ENCODE measurements at regions not wholly inside any gene's neighbourhood (a gene's known extent, or its start where the extent isn't known, plus 50 kb on each side); places are given as distances from the start of the nearest gene placed in this dataset.
"Not testable (repeated sequence)": the region's sequence is repeated elsewhere in the genome, so short reads cannot be mapped to it uniquely, and the experiment has no call there.

GRCh38 chr11:13135385-13136271 lies 126.5 kb downstream of the RASSF10 start:
- H3K27ac ChIP-seq: no peak overlapping the region

GRCh38 chr11:13136272-13136596 lies 127.1 kb downstream of the RASSF10 start:
- Histone ChIP-seq H3K9me3 (no peaks in the 10 kb centered on the region), H3K4me1 (no peaks in the 10 kb centered on the region), H3K4me3 (no peak overlapping the region), H3K27me3 (no peaks in the 10 kb centered on the region), H3K27ac (no peak overlapping the region), H3K36me3 (no peaks in the 10 kb centered on the region)
- intact Hi-C loops (cut with DNase I; ENCODE audit: low total_unique reads): no loop called here
- DNase-seq: no peak
- no peak for TF ChIP-seq CTCF (IDR thresholded peaks at IDR 0.05)

More at GRCh38 chr11:13135385-13136271, 126.5 kb downstream of the RASSF10 start:
- no peak overlapping the region for H3K4me3 ChIP-seq
- H3K4me1 ChIP-seq: no peaks in the 10 kb centered on the region
- H3K9me3 ChIP-seq: no peaks in the 10 kb centered on the region
- no peaks in the 10 kb centered on the region for H3K27me3 ChIP-seq
- DNase-seq: no peak
- intact Hi-C loops (cut with DNase I; ENCODE audit: low total_unique reads): loop anchor here (1.0 kb wide), 1 partner anchor 11 kb away; no protein-coding TSS in a partner anchor
- no peak for TF ChIP-seq CTCF (IDR thresholded peaks at IDR 0.05)
- no peaks in the 10 kb centered on the region for H3K36me3 ChIP-seq

GRCh38 chr11:13137844-13138301 lies 128.8 kb downstream of the RASSF10 start:
- Histone ChIP-seq H3K27me3 (no peaks in the 10 kb centered on the region), H3K27ac (no peak overlapping the region), H3K4me1 (no peaks in the 10 kb centered on the region), H3K9me3 (no peaks in the 10 kb centered on the region), H3K36me3 (no peaks in the 10 kb centered on the region), H3K4me3 (no peak overlapping the region)
- DNase-seq: no peak
- TF ChIP-seq CTCF (IDR thresholded peaks at IDR 0.05): no peak
- intact Hi-C loops (cut with DNase I; ENCODE audit: low total_unique reads): no loop called here

GRCh38 chr11:13139085-13139484 lies 130.0 kb downstream of the RASSF10 start:
- H3K27me3 ChIP-seq; DNase-seq; H3K9me3 ChIP-seq; H3K27ac ChIP-seq; intact Hi-C loops (cut with DNase I; ENCODE audit: low total_unique reads); H3K4me3 ChIP-seq; H3K36me3 ChIP-seq; H3K4me1 ChIP-seq: not testable (repeated sequence)

GRCh38 chr11:13140028-13140870 lies 131.1 kb downstream of the RASSF10 start:
- H3K27ac ChIP-seq: no peak overlapping the region
- intact Hi-C loops (cut with DNase I; ENCODE audit: low total_unique reads): no loop called here

More at GRCh38 chr11:13140028-13140870, 131.1 kb downstream of the RASSF10 start:
- TF ChIP-seq CTCF (IDR thresholded peaks at IDR 0.05): no peak
- Histone ChIP-seq H3K36me3 (no peaks in the 10 kb centered on the region), H3K9me3 (no peaks in the 10 kb centered on the region), H3K4me1 (no peaks in the 10 kb centered on the region), H3K4me3 (no peak overlapping the region), H3K27me3 (peaks cover 0 to 3% of the 10 kb centered on the region in 2 donors)
- no peak for DNase-seq
